NB4 (cell line): ENCODE measurements at regions not wholly inside any gene's neighbourhood (a gene's known extent, or its start where the extent isn't known, plus 50 kb on each side); places are given as distances from the start of the nearest gene placed in this dataset.

Experiments
- MYC ChIP-seq: IDR thresholded peaks from 2 replicates; pipeline ENCODE4 v1.6.1; 2011; ENCODE audit warnings: low read depth, low read length
- POLR2A ChIP-seq: IDR thresholded peaks from 2 replicates; pipeline ENCODE4 v1.6.1; 2011; ENCODE audit warnings: mild to moderate bottlenecking; ENCODE audit not compliant: insufficient read length; ENCODE audit errors: extremely low read depth
- TF ChIP-seq, protein P1 (sequence below): IDR thresholded peaks from one replicate; pipeline ENCODE4 v1.5.1; 2012; ENCODE audit warnings: low read depth, low read length
- TF ChIP-seq, protein P2 (sequence below): IDR thresholded peaks from 2 replicates; pipeline ENCODE4 v1.6.1; 2011; ENCODE audit warnings: low read depth, low read length

DNA sequence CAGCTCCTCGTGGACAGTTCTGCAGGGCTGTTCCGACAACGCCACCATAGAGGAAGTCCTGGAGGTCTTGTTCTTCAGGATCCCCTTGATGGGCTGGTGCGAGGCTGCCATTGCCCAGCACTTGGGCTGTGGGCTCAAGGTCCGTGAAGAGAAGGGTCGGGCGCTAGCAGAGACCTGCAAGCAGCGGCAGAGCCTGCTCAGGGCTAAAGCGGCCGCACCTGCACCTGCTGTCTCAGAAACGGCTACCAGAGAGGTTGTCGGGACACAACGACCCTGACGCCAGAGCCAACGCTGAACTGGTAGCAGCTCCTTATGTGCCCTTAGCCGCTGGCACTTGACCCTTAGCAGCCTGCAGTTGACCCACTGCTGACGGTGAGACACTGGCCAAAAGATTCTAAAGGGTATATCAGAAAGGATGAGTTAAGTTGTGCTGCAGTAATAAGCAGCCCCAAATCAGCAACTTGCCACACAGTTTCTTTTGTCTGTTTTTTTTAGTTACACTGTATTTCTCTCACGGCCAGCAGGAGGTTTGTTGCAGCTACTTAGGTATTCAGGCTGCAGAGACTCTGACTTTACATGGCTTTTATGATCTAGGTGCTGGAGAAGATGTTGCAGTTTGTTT is 55.5 kb upstream of the ST6GAL2 start:
- TF ChIP-seq, protein P1, sequence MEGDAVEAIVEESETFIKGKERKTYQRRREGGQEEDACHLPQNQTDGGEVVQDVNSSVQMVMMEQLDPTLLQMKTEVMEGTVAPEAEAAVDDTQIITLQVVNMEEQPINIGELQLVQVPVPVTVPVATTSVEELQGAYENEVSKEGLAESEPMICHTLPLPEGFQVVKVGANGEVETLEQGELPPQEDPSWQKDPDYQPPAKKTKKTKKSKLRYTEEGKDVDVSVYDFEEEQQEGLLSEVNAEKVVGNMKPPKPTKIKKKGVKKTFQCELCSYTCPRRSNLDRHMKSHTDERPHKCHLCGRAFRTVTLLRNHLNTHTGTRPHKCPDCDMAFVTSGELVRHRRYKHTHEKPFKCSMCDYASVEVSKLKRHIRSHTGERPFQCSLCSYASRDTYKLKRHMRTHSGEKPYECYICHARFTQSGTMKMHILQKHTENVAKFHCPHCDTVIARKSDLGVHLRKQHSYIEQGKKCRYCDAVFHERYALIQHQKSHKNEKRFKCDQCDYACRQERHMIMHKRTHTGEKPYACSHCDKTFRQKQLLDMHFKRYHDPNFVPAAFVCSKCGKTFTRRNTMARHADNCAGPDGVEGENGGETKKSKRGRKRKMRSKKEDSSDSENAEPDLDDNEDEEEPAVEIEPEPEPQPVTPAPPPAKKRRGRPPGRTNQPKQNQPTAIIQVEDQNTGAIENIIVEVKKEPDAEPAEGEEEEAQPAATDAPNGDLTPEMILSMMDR = no peak
- TF ChIP-seq POLR2A = no peak
- no peak for TF ChIP-seq MYC
- TF ChIP-seq, protein P2, sequence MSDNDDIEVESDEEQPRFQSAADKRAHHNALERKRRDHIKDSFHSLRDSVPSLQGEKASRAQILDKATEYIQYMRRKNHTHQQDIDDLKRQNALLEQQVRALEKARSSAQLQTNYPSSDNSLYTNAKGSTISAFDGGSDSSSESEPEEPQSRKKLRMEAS = no peak
